HepG2 (cell line): ENCODE measurements at regions not wholly inside any gene's neighbourhood (a gene's known extent, or its start where the extent isn't known, plus 50 kb on each side); places are given as distances from the start of the nearest gene placed in this dataset.

Experiments
- ARID2 ChIP-seq: sonication (generic); formaldehyde crosslinking; IDR thresholded peaks from 2 replicates; pipeline ENCODE4 v1.8.1; 2022; ENCODE audit warnings: mild to moderate bottlenecking, missing genetic modification reagents, borderline replicate concordance
- BORCS8-MEF2B ChIP-seq: sonication (generic); formaldehyde crosslinking; IDR thresholded peaks from 2 replicates; pipeline ENCODE4 v1.8.0; 2022; ENCODE audit warnings: mild to moderate bottlenecking, missing genetic modification reagents
- ETV6 ChIP-seq: sonication (generic); formaldehyde crosslinking; conservative IDR thresholded peaks from 2 replicates; pipeline ENCODE4 v1.4.0; 2020; ENCODE audit warnings: missing genetic modification reagents
- FOXA3 ChIP-seq: IDR thresholded peaks from 2 replicates; pipeline ENCODE4 v1.6.1; 2016; ENCODE audit warnings: missing genetic modification reagents, missing compliant biosample characterization
- FOXJ3 ChIP-seq: sonication (generic); formaldehyde crosslinking; IDR thresholded peaks from 2 replicates; pipeline ENCODE4 v1.4.0; 2020; ENCODE audit warnings: missing genetic modification reagents, mild to moderate bottlenecking, borderline replicate concordance
- GABPB1 ChIP-seq: IDR thresholded peaks from 2 replicates; pipeline ENCODE4 v1.6.1; 2016; ENCODE audit warnings: mild to moderate bottlenecking, missing genetic modification reagents, moderate library complexity, missing compliant biosample characterization
- MED1 ChIP-seq: sonication (generic); formaldehyde crosslinking; IDR thresholded peaks from 2 replicates; pipeline ENCODE4 v1.4.0; 2020; ENCODE audit warnings: missing genetic modification reagents
- PCBP2 ChIP-seq: fragments of 200-400 bp; formaldehyde crosslinking; optimal IDR thresholded peaks from 2 replicates; pipeline ENCODE3; 2018; ENCODE audit warnings: low read length, low read depth; ENCODE audit not compliant: poor library complexity, severe bottlenecking
- PPARG ChIP-seq: conservative IDR thresholded peaks from 2 replicates; pipeline ENCODE4 v1.6.1; 2016; ENCODE audit warnings: missing biosample characterization, missing genetic modification reagents
- RBAK ChIP-seq: sonication (generic); formaldehyde crosslinking; IDR thresholded peaks from 2 replicates; pipeline ENCODE4 v1.5.1; 2020; ENCODE audit warnings: mild to moderate bottlenecking, missing genetic modification reagents
- REPIN1 ChIP-seq: sonication (generic); formaldehyde crosslinking; IDR thresholded peaks from 2 replicates; pipeline ENCODE4 v1.8.0; 2022; ENCODE audit warnings: missing genetic modification reagents, low read depth, mild to moderate bottlenecking, borderline replicate concordance
- RXRA ChIP-seq: sonication (generic); formaldehyde crosslinking; IDR thresholded peaks from 2 replicates; pipeline ENCODE4 v1.5.1; 2020; ENCODE audit warnings: missing genetic modification reagents
- U2AF1 ChIP-seq: fragments of 200-400 bp; formaldehyde crosslinking; optimal IDR thresholded peaks from 2 replicates; pipeline ENCODE3; 2017; ENCODE audit warnings: mild to moderate bottlenecking, low read depth, low read length
- ZFAT ChIP-seq: sonication (generic); formaldehyde crosslinking; conservative IDR thresholded peaks from 2 replicates; pipeline ENCODE4 v1.8.1; 2023; ENCODE audit warnings: missing genetic modification reagents, inconsistent platforms
- ZFP36 ChIP-seq: fragments of 150-350 bp; IDR thresholded peaks from 2 replicates; pipeline ENCODE4 v1.6.1; 2018; ENCODE audit warnings: borderline replicate concordance, low read length, low read depth; ENCODE audit not compliant: partially characterized antibody
- ZNF160 ChIP-seq: sonication (generic); formaldehyde crosslinking; IDR thresholded peaks from 2 replicates; pipeline ENCODE4 v1.8.0; 2022; ENCODE audit warnings: mild to moderate bottlenecking, inconsistent platforms, missing genetic modification reagents
- ZNF251 ChIP-seq: sonication (generic); formaldehyde crosslinking; IDR thresholded peaks from 2 replicates; pipeline ENCODE4 v1.9.0; 2021; ENCODE audit warnings: mild to moderate bottlenecking, missing genetic modification reagents
- ZNF292 ChIP-seq: sonication (generic); formaldehyde crosslinking; IDR thresholded peaks from 2 replicates; pipeline ENCODE4 v1.8.1; 2022; ENCODE audit warnings: mild to moderate bottlenecking, low read depth, missing genetic modification reagents, borderline replicate concordance
- ZNF331 ChIP-seq: sonication (generic); formaldehyde crosslinking; IDR thresholded peaks from 2 replicates; pipeline ENCODE4 v1.4.0; 2020; ENCODE audit warnings: missing genetic modification reagents
- ZNF550 ChIP-seq: sonication (generic); formaldehyde crosslinking; IDR thresholded peaks from 2 replicates; pipeline ENCODE4 v1.4.0; 2020; ENCODE audit warnings: mild to moderate bottlenecking, missing genetic modification reagents, borderline replicate concordance
- ZNF563 ChIP-seq: sonication (generic); formaldehyde crosslinking; IDR thresholded peaks from 2 replicates; pipeline ENCODE4 v1.8.0; 2022; ENCODE audit warnings: mild to moderate bottlenecking, moderate library complexity, missing genetic modification reagents
- ZSCAN9 ChIP-seq: IDR thresholded peaks from 2 replicates; pipeline ENCODE4 v1.6.1; 2016; ENCODE audit warnings: borderline replicate concordance
- TF ChIP-seq, protein P1 (sequence below): sonication (generic); formaldehyde crosslinking; IDR thresholded peaks from 2 replicates; pipeline ENCODE4 v1.9.0; 2022; ENCODE audit warnings: low read depth, missing genetic modification reagents
- TF ChIP-seq, protein P2 (sequence below): sonication (generic); formaldehyde crosslinking; IDR thresholded peaks from 2 replicates; pipeline ENCODE4 v1.5.1; 2020; ENCODE audit warnings: mild to moderate bottlenecking, missing genetic modification reagents
- TF ChIP-seq, protein P3 (sequence below): sonication (generic); formaldehyde crosslinking; IDR thresholded peaks from 2 replicates; pipeline ENCODE4 v1.8.1; 2023; ENCODE audit warnings: mild to moderate bottlenecking, missing genetic modification reagents

DNA sequence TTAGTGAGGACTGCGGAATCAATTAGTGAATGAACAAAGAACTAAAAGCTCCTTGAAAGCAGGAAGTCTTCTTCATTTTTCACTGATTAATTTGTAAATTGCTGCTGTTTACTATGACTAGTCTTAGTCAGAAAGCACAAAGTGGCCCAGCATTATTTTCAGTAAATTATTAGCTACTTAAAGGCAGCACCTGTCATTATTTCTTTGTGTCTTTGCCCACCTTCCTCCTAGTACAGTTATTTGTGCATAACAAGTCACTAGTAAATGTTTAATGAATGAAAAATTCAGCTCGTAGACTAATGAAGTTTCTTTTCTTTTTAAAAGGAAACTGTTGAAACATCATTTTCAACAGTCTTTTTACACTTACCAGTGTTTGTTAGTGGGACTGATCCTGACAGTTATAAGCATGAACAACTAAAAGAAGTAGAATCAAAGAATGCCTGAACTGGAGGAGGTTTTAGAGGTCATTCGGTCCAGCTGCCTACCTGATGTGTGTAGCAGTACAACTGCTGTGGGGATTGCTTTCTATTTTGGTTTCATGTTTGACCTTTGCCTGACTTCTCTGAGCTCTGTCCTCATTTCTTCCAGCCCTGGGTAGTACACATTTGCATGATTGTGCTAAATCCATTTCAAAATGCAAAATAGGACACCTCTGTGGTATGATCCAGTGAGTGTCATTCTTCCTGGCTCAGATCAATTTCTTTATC is 140.0 kb upstream of the PHYHIPL start (continued):
- TF ChIP-seq, protein P1, sequence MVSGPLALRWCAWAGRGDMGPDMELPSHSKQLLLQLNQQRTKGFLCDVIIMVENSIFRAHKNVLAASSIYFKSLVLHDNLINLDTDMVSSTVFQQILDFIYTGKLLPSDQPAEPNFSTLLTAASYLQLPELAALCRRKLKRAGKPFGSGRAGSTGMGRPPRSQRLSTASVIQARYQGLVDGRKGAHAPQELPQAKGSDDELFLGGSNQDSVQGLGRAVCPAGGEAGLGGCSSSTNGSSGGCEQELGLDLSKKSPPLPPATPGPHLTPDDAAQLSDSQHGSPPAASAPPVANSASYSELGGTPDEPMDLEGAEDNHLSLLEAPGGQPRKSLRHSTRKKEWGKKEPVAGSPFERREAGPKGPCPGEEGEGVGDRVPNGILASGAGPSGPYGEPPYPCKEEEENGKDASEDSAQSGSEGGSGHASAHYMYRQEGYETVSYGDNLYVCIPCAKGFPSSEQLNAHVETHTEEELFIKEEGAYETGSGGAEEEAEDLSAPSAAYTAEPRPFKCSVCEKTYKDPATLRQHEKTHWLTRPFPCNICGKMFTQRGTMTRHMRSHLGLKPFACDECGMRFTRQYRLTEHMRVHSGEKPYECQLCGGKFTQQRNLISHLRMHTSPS (CRISPR knock-in tag) = no peak
- TF ChIP-seq, protein P2, sequence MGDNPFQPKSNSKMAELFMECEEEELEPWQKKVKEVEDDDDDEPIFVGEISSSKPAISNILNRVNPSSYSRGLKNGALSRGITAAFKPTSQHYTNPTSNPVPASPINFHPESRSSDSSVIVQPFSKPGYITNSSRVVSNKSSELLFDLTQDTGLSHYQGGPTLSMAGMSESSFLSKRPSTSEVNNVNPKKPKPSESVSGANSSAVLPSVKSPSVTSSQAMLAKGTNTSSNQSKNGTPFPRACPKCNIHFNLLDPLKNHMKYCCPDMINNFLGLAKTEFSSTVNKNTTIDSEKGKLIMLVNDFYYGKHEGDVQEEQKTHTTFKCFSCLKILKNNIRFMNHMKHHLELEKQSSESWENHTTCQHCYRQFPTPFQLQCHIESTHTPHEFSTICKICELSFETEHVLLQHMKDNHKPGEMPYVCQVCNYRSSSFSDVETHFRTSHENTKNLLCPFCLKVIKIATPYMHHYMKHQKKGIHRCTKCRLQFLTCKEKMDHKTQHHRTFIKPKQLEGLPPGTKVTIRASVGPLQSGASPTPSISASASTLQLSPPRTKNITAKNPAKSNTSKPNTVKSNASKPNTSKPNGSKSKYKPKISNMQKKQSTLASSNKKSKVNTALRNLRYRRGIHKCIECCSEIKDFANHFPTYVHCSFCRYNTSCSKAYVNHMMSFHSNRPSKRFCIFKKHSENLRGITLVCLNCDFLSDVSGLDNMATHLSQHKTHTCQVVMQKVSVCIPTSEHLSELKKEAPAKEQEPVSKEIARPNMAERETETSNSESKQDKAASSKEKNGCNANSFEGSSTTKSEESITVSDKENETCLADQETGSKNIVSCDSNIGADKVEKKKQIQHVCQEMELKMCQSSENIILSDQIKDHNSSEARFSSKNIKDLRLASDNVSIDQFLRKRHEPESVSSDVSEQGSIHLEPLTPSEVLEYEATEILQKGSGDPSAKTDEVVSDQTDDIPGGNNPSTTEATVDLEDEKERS (CRISPR knock-in tag) = no peak
- TF ChIP-seq ZNF331 (CRISPR knock-in tag) = peak; percentile 34; the same call in 1 of the 2 replicates
- TF ChIP-seq ZNF292 (CRISPR knock-in tag) = no peak
- TF ChIP-seq REPIN1 (CRISPR knock-in tag) = no peak
- no peak for TF ChIP-seq RBAK (CRISPR knock-in tag)
- TF ChIP-seq GABPB1 (CRISPR knock-in tag) = no peak
- TF ChIP-seq, protein P3, sequence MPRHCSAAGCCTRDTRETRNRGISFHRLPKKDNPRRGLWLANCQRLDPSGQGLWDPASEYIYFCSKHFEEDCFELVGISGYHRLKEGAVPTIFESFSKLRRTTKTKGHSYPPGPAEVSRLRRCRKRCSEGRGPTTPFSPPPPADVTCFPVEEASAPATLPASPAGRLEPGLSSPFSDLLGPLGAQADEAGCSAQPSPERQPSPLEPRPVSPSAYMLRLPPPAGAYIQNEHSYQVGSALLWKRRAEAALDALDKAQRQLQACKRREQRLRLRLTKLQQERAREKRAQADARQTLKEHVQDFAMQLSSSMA (CRISPR knock-in tag) = no peak
- TF ChIP-seq MED1 (CRISPR knock-in tag) = peak; percentile 80
- no peak for TF ChIP-seq ZNF550
- no peak for TF ChIP-seq U2AF1
- TF ChIP-seq ZFAT (CRISPR knock-in tag) = no peak
- TF ChIP-seq PCBP2 = no peak
- no peak for TF ChIP-seq ZNF160 (CRISPR knock-in tag)
- TF ChIP-seq FOXJ3 (CRISPR knock-in tag) = no peak
- peak; percentile 71; the same call in 1 of the 2 replicates for TF ChIP-seq RXRA
- no peak for TF ChIP-seq ZFP36
- TF ChIP-seq PPARG (CRISPR knock-in tag) = peak; percentile 98
- TF ChIP-seq ARID2 (CRISPR knock-in tag) = no peak
- TF ChIP-seq BORCS8-MEF2B (CRISPR knock-in tag) = no peak
- TF ChIP-seq ZSCAN9 (CRISPR knock-in tag) = no peak
- no peak for TF ChIP-seq ZNF251 (CRISPR knock-in tag)
- TF ChIP-seq ETV6 (CRISPR knock-in tag) = no peak
- TF ChIP-seq ZNF563 (CRISPR knock-in tag) = no peak
- TF ChIP-seq FOXA3 (CRISPR knock-in tag) = 0 out of 2 replicates have a peak, but pooled peaks have one; percentile 28
